ENCODE measurements at regions not wholly inside any gene's neighbourhood (a gene's known extent, or its start where the extent isn't known, plus 50 kb on each side); places are given as distances from the start of the nearest gene placed in this dataset.

- TF ChIP-seq HDAC2 (IDR thresholded peaks at IDR 0.05; ENCODE audit: borderline replicate concordance in 1 of 2, low read depth in 2 of 2, low read length in 2 of 2) (no peak), GTF2F1 (IDR thresholded peaks at IDR 0.05; ENCODE audit: borderline replicate concordance, low read depth, low read length) (no peak), TAF1 (IDR thresholded peaks at IDR 0.05; ENCODE audit: low read depth, low read length) (no peak)
These were observed 787.2 kb downstream of the TSN start (continued) for GRCh38 chr2:122542646-122543045.
